GOT3 (cell line): ENCODE measurements at regions not wholly inside any gene's neighbourhood (a gene's known extent, or its start where the extent isn't known, plus 50 kb on each side); places are given as distances from the start of the nearest gene placed in this dataset.

Experiments
- DNase-seq: peaks from one replicate; lab custom pipeline; 2025; ENCODE audit warnings: mixed read lengths; lab: John Stamatoyannopoulos, UW

DNA sequence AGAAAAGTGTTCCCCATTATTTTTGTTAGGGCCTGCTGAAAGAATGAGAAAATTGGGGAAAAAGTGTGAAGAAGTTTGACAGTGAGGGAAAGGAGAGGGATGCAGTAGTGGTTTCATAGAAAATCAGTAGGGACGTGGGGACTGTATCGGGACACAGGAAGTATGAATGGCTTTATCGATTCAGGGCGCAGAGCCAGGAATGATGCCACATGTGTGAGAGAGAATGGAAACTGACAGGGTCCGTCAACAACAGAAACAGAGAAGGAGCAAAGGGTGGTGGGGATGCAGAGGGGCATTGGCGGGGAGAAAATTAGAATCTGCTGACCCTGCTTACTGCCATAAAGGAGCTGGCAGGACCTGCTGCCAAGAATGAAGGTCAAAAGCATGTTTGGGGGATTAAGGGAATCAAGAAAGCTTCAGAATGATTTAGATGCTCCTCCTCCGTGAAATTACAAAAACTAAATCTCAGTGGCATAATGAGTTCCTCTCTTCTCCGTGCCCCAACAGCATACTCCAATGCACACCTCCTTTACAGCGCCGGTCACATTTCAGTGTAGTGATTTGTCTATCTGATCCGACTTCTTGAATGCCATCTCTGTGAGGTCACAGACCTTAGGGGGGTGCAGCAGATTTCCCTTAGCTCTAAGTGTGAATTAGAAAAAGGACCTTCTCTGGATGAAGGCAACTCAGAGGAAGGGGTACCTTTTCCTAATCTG lies 92.6 kb downstream of the EMP1 start:
- DNase-seq: no peak

DNA sequence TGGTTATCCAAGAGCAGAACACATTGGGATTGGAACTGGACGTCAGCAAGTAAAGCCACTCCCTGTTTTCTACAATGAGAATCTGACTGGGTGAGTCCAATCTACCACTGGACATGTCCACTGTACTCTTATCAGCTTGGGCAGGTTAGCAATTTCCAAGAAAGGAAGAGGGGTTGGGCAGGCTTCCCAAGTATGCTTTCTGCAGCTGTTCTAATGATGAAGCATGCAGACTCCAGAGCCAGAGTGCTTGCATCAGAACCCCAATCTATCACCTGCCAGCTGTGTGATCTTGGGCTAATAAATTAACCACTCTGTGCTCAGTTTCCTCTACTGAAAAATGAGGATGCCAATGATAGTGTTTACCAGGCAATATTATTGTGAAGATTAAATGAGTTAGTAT lies 92.0 kb downstream of the EMP1 start:
- DNase-seq: no peak

DNA sequence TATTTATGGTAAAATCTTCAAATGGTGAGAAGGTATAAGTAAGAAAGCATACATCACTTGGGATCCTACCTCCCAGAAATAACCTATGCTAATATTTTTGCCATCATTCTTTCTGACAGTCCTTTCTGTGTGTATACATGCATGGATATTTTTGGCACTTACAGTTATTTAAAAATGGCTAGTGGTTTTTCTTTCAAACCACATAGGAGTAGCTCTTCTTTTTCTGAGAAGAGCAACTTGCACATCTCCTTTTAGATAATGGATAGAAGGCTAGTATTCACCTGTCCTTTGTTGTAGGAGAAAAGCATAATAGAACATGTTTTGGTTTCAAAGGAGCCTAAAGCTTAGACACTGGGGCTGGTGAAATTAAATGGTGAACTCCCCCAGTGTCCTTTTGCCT lies 87.3 kb downstream of the EMP1 start:
- DNase-seq: no peak

DNA sequence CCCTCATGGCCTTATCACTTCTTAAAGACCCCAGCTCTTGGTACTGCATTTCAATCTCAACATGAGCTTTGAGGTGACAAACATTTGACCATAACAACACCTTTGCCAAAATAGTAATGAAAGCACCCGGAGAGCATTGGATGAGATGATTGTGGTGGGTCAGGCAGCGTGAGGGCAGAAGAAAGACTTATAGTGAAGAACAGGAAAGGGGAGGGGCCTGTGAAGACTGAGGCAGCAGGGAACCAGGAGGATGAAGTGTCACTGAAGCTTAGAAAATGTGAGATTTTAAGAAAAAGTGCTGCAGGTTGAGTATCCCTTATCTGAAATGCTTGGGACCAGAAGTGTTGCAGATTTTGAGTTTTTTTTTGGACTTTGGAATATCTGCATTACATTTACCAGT lies 86.3 kb downstream of the EMP1 start:
- no peak for DNase-seq

DNA sequence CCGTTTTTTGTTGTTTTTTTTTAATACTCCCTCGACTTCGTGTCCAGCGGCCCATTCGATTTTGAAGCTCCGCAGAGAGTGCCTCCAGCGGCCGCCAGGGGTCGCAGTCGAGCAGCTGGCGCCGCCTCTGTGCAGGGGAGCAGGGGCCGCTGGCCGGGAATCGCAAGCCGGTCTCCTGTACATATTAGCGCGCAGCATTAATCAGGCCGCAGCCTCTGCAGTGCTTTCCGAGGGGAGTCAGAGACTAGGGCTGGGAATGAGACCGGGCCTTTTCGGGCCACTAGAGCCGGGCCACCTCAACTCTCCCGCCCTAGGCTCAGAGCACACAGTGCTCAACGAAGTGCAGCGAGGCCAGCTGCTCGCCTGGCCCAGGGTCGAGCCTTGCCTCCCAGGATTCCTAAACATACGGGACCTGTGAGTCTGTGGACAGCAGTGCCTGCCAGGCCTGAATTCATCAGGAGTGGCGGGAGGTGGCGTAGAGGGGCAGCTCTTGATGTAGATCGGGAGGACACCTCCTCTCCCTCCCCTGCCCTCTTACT lies 81.8 kb downstream of the EMP1 start:
- DNase-seq: peak; percentile 30

DNA sequence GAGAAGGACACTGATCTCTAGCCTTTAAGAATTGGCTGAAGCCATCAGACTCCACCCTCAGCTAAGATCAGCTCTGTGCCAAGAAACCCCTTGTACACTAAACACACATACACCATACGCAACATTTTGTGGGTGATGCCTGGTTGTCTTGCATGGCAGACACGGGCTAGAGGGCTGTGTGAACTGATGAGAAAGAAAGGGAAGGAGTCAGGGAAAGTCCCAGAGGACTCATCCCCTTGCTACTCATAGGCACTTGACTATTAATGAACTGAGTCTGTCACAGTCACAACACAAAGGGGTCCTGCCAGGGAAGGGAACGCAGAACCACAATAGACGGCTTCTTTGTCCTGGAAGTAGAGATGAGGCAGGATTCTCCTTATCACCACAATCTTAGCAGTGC lies 80.8 kb downstream of the EMP1 start:
- no peak for DNase-seq

DNA sequence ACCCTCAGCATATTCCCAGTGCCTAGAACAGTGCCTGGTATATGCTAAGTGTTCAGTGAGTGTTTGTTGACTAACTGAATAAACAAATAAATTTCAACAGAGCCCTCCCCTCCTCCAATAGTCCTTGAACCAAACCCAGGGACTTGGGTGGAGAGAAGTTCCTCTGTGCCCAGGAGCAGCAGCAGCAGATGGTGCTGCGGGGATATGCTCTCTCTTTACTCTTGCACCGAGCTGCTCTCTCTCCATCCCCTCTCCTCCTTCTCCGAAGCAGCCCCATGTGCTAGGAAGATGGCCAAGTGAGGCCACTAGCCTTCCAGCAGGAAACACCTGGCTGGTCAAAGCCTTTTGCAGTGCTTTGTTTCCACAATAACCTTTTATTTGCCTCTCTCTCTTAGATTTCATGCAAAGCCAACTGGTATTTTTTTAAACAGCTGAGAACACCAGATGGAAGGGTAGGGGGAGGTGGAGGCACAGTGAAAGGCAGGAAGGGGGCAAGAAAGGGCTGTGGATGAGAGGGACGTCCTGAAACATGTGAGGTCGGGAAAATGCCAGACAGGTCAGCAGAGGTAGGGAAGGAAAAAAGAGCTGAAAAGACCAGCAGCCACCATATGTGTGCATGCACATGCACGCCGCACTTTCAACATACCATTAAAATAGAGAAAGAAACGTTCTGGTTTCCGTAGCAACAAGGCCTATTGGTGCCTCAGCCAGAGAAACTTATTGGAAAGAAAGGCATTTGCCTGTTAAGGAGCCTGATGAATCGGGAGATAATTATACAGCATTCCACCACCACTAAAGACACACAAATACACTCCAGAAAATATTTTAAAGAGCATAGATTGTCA lies 78.9 kb downstream of the EMP1 start:
- no peak for DNase-seq

DNA sequence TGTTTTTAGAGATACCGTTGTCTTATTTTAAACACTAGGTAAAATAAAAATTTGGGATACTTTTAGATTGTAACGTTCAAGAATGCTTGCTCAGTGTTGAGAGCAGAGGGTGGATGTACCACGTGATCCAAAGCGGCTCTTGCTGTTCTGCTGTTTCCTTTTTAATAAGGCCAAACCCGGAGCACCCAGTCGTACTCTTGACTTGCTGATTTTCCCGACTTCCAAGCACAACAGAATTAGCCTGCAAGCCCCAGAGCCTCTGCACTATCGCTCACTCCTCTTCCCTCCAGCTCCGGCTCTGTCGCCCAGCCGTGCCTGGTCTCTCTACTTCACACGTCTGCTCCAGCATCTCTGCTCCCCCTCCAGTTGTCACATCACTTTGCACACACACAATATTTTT lies 77.3 kb downstream of the EMP1 start:
- DNase-seq: no peak

DNA sequence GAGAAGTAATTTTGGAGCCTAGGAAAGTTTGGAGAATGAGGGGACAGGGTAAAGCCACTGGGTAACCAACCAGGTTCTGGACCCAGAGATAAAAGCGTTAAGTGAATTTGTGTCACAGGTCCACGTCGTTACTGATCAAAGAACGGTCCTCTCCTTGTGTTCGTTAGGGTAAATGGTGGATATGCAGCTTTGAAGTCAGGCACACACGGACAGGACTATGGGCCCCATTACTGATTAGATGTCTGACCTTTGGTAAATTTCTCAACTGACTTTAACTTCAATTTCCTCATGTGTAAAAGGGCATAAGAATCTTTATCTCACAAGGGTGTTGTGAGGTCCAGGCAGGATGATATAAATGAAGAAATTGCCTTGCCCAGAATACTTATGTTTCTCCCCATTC lies 76.6 kb downstream of the EMP1 start:
- no peak for DNase-seq

DNA sequence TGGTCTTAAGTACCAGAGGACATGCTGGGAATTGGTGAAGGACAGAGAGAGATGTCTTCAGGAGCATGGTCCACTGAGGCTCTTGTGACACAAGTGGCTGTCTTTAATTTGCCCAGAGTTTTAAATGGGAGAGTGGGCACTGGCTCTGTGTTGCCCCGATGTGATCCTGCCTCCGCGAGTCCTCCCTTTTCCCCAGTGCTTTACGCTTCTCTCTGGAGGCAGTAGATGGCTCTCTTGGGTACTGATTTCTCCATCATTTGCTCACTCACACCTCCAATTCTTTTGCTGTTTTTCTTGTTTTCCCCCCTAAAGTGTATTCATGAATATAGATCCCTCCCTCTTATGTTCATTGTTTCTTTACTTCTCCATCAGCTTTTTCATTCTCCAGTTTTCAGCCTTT lies 74.3 kb downstream of the EMP1 start:
- no peak for DNase-seq
